GM10248 (cell line): ENCODE measurements at regions not wholly inside any gene's neighbourhood (a gene's known extent, or its start where the extent isn't known, plus 50 kb on each side); places are given as distances from the start of the nearest gene placed in this dataset.
"Not testable (repeated sequence)": the region's sequence is repeated elsewhere in the genome, so short reads cannot be mapped to it uniquely, and the experiment has no call there.

ENCODE experiments used
- CTCF ChIA-PET: fragments of 300-600 bp; sonication (Branson Sonifier 250); formaldehyde crosslinking; extraction: SDS; loops from one replicate; lab custom pipeline; 2021; ENCODE audit warnings: antibody characterized with exemption; lab: Yijun Ruan, JAX
- POLR2A ChIA-PET: fragments of 350-650 bp; sonication (Branson Sonifier 250); formaldehyde crosslinking; extraction: SDS; loops from one replicate; lab custom pipeline; 2020; ENCODE audit warnings: antibody characterized with exemption; lab: Yijun Ruan, JAX
- DNase-seq: peaks from one replicate; pipeline ENCODE4 v3.0.0; 2012; ENCODE audit errors: extremely low spot score
- TF ChIP-seq, protein P1 (sequence below): IDR thresholded peaks from 2 replicates; pipeline ENCODE4 v1.5.1; 2012; ENCODE audit warnings: mild to moderate bottlenecking, low read depth; ENCODE audit errors: extremely low read depth, missing control alignments, control extremely low read depth

DNA sequence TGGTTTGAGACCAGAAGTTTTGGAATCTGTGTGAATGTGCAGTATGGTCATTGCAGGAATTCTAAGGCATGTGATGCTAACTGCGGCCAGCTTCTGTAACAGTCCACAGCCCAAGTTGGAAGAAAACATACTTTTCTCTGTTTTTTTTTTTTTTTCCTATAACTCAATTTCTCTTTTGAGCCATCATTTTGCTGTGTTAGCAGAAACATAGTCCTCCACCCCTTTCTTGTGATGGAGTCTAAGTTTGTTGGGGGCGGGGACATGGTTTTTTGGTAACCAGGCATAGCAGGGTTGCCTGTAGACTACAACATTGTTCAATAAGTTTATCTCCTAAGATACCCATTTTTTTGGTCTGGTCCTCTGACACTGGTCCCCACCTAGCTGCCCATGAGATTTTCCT lies 223.2 kb upstream of the ONECUT1 start:
- ChIA-PET POLR2A (interaction anchor here (0.6 kb wide), 1 partner anchor 191 kb away, joined by 3 read pairs; no protein-coding TSS in a partner anchor), CTCF (interaction anchor here (0.9 kb wide), 1 partner anchor 15 kb away, joined by 3 read pairs; no protein-coding TSS in a partner anchor)
- no peak for DNase-seq
- TF ChIP-seq, protein P1, sequence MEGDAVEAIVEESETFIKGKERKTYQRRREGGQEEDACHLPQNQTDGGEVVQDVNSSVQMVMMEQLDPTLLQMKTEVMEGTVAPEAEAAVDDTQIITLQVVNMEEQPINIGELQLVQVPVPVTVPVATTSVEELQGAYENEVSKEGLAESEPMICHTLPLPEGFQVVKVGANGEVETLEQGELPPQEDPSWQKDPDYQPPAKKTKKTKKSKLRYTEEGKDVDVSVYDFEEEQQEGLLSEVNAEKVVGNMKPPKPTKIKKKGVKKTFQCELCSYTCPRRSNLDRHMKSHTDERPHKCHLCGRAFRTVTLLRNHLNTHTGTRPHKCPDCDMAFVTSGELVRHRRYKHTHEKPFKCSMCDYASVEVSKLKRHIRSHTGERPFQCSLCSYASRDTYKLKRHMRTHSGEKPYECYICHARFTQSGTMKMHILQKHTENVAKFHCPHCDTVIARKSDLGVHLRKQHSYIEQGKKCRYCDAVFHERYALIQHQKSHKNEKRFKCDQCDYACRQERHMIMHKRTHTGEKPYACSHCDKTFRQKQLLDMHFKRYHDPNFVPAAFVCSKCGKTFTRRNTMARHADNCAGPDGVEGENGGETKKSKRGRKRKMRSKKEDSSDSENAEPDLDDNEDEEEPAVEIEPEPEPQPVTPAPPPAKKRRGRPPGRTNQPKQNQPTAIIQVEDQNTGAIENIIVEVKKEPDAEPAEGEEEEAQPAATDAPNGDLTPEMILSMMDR, result no peak

DNA sequence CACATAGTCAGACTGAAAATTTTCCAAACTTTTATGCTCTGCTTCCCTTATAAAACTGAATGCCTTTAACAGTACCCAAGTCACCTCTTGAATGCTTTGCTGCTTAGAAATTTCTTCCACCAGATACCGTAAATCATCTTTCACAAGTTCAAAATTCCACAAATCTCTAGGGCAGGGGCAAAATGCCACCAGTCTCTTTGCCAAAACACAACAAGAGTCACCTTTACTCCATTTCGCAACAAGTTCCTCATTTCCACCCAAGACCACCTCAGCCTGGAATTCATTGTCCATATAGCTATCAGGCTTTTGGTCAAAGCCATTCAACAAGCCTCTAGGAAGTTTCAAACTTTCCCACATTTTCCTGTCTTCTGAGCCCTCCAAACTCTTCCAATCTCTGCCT lies 221.6 kb upstream of the ONECUT1 start:
- CTCF ChIA-PET, DNase-seq, POLR2A ChIA-PET: not testable (repeated sequence)

DNA sequence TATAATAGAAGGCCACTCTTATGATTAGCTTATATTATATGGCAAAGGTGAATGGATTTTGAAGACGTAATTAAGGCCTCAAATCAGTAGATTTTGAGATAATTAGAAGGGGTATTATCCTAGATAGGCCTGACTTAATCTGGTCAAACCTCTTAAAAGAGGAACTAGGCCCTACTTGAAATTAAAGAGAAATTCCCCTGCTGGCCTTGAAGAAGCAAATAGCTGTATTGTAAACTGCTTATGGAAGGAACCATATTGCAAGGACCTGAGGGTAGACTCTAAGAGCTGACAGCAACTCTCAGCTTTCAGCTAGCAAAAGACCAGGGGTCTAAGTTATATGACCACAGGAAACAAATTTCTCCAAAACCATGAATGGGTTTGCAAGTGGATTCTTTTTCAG lies 219.0 kb upstream of the ONECUT1 start:
- ChIA-PET POLR2A (no interaction called here), CTCF (interaction anchor here (1.0 to 1.3 kb wide), 2 partner anchors 12 to 34 kb away, joined by 3 to 4 read pairs; no protein-coding TSS in a partner anchor)
- no peak for DNase-seq
- TF ChIP-seq, protein P1, result no peak

DNA sequence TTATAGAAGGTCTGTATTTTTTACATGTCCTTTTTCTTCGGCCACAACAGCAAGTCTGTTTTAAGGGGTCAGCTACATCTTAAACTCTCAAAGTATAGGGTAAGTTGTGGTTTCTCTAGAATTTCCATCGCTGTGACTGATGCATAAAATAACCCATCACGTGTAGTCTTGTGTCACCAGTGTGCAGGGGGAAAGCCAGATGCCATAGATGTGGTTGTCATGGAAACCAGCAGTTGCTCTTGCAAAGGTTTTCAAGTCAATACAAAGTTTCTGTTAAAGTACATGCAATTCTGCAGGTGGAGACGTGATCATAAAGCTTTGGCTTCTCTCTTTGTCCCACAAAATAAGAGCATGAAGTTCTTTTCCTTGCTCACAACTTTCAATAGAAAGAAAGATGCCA lies 210.3 kb upstream of the ONECUT1 start:
- DNase-seq, result no peak
- ChIA-PET CTCF (interaction anchor here (1.6 kb wide), 1 partner anchor 20 kb away, joined by 4 read pairs; no protein-coding TSS in a partner anchor), POLR2A (no interaction called here)
- TF ChIP-seq, protein P1, result no peak

DNA sequence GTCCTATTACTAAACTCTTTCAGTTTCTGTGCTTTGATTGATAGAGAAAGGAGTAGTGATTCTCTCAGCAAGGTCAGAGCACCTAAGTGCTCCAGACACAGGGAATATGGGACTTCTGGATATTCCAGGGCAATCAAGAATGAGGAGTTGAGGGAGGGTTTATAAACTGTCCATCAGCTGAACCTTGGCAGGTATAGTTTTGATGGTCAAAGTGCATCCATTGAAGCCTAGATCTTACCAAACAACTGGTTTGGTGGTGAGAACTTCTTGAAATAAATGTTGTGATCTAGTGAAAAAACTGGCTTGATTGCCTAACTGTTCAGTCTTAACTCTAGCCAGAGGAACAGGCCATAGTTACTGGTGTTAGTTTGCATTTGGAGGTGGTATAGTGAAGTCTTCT lies 207.0 kb upstream of the ONECUT1 start:
- TF ChIP-seq, protein P1, result no peak
- ChIA-PET POLR2A (no interaction called here), CTCF (no interaction called here)
- DNase-seq, result no peak

DNA sequence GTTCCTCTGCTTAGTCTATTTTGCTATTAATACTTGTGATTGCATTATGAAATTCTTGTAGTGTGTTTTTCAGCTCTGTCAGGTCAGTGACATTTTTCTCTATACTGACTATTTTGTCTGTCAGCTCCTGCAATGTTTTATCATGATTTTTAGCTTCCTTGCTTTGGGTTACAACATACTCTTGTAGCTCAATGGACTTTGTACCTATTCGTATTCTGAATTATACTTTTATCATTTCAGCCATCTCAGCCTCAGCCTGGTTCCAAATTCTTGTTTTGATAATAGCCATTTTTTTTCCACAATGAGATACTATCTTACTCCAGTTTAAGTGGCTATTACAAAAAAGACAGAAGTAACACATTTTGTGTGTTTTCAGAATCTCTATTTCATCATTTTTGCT lies 204.2 kb upstream of the ONECUT1 start:
- CTCF ChIA-PET, result interaction anchor here (1.4 kb wide), 1 partner anchor 9 kb away, joined by 3 read pairs; no protein-coding TSS in a partner anchor
- TF ChIP-seq, protein P1, result no peak
- POLR2A ChIA-PET, result no interaction called here
- DNase-seq, result no peak

DNA sequence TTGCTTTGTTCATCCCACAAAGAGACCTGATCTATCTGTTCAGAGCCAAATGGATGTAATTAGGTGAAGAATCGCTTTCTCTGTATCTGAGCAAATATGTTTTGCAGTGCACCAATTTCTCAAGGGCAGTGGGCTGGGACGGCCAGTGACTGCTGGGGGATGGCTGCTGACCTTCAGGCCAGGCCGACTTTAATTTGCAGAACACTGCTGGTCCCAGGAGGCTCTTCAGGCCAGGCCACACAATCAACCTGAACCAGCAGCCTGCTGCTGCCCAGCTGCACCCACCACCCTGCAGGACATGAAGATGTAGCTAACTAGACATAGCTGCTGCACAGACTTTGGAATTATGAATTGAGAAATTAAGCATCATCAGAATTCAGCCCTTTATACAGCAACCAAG lies 194.4 kb upstream of the ONECUT1 start:
- DNase-seq, result no peak
- ChIA-PET POLR2A (no interaction called here), CTCF (interaction anchor here (0.9 kb wide), 1 partner anchor 9 kb away, joined by 3 read pairs; no protein-coding TSS in a partner anchor)
- TF ChIP-seq, protein P1, result no peak
